Esophagus (tissue), 2 donors: ENCODE measurements at regions not wholly inside any gene's neighbourhood (a gene's known extent, or its start where the extent isn't known, plus 50 kb on each side); places are given as distances from the start of the nearest gene placed in this dataset.

ENCODE experiments used
- H3K27ac ChIP-seq, 2 donors: one replicate each; pipeline ENCODE4 v1.5.1; 2013; ENCODE audit warnings: low read depth in 2 of 2, mild to moderate bottlenecking in 2 of 2, inconsistent platforms in 1 of 2, low read length in 1 of 2, moderate library complexity in 1 of 2
- H3K27me3 ChIP-seq, 2 donors: one replicate each; pipeline ENCODE4 v1.6.1; 2013; ENCODE audit warnings: low read length in 2 of 2, control low read depth in 1 of 2, mild to moderate bottlenecking in 1 of 2; ENCODE audit not compliant: insufficient read depth in 2 of 2, control insufficient read depth in 1 of 2
- H3K36me3 ChIP-seq, 2 donors: one replicate each; pipeline ENCODE4 v1.6.1; 2013; ENCODE audit warnings: low read length in 1 of 2; ENCODE audit not compliant: control insufficient read depth in 2 of 2, insufficient read depth in 2 of 2
- H3K4me1 ChIP-seq, 2 donors: one replicate each; pipeline ENCODE4 v1.6.1; 2013; ENCODE audit warnings: low read length in 1 of 2; ENCODE audit not compliant: control insufficient read depth in 2 of 2, insufficient read depth in 2 of 2
- H3K4me3 ChIP-seq, 2 donors: one replicate each; pipeline ENCODE4 v1.5.1; 2013; ENCODE audit warnings: low read length in 2 of 2, mild to moderate bottlenecking in 2 of 2, low read depth in 1 of 2, moderate library complexity in 1 of 2
- H3K9me3 ChIP-seq, 2 donors: one replicate each; pipeline ENCODE4 v1.6.1; 2013; ENCODE audit warnings: mild to moderate bottlenecking in 2 of 2, low read depth in 1 of 2, low read length in 1 of 2, moderate library complexity in 1 of 2; ENCODE audit not compliant: control insufficient read depth in 2 of 2, insufficient read depth in 1 of 2
- WGBS, 2 donors: extraction: QIAGEN DNeasy Blood & Tissue Kit; methylation state at CpG; one replicate each; pipeline ENCODE4 v1.1.7; 2013; 5-methylcytosine and 5-hydroxymethylcytosine counted together
- donor health status: healthy with polysubstance abuse.
- donor health status: Bipolar disorder and iron deficiency.

- H3K27me3 ChIP-seq, result no peaks in the 10 kb centered on the region
- no peaks in the 10 kb centered on the region for H3K4me1 ChIP-seq
- H3K9me3 ChIP-seq, result peaks cover 4% of the 10 kb centered on the region in 2 donors
- no peaks in the 10 kb centered on the region for H3K36me3 ChIP-seq
- no peak overlapping the region for H3K4me3 ChIP-seq
- H3K27ac ChIP-seq, result no peak overlapping the region
- WGBS, 2 donors, result 74 to 90% methylated on average over 11 of the region's 11 CpGs
Measured at GRCh38 chr10:70977625-70978024, 89.3 kb upstream of the PCBD1 start.

- 83 to 88% methylated on average over 6 of the region's 6 CpGs for WGBS, 2 donors
- peaks cover 4% of the 10 kb centered on the region in 2 donors for H3K9me3 ChIP-seq
- no peaks in the 10 kb centered on the region for H3K4me1 ChIP-seq
Measured at GRCh38 chr10:70978181-70978580, 89.8 kb upstream of the PCBD1 start.

GRCh38 chr10:70978816-70979480, 90.6 kb upstream of the PCBD1 start:
- no peaks in the 10 kb centered on the region for H3K4me1 ChIP-seq
- peaks cover 4% of the 10 kb centered on the region in 2 donors for H3K9me3 ChIP-seq
- no peak overlapping the region for H3K27ac ChIP-seq
- no peaks in the 10 kb centered on the region for H3K36me3 ChIP-seq
- 75 to 80% methylated on average over 8 of the region's 8 CpGs for WGBS, 2 donors
- no peak overlapping the region for H3K4me3 ChIP-seq
- H3K27me3 ChIP-seq, result no peaks in the 10 kb centered on the region

More at GRCh38 chr10:70978181-70978580, 89.8 kb upstream of the PCBD1 start:
- H3K27me3 ChIP-seq, result no peaks in the 10 kb centered on the region
- H3K4me3 ChIP-seq, result no peak overlapping the region
- no peaks in the 10 kb centered on the region for H3K36me3 ChIP-seq
- H3K27ac ChIP-seq, result no peak overlapping the region

- H3K4me1 ChIP-seq, result peaks cover 0 to under 1% of the 10 kb centered on the region in 2 donors
- H3K36me3 ChIP-seq, result no peaks in the 10 kb centered on the region
- H3K27me3 ChIP-seq, result no peaks in the 10 kb centered on the region
- H3K27ac ChIP-seq, result no peak overlapping the region
- peaks cover 0 to 4% of the 10 kb centered on the region in 2 donors for H3K9me3 ChIP-seq
- no peak overlapping the region for H3K4me3 ChIP-seq
- 89 to 96% methylated on average over 2 of the region's 2 CpGs for WGBS, 2 donors
Measured at GRCh38 chr10:70980687-70981086, 92.3 kb upstream of the PCBD1 start.

- H3K27ac ChIP-seq, result no peak overlapping the region
- WGBS, 2 donors, result 85 to 88% methylated on average over 7 of the region's 7 CpGs
- peaks cover 0 to 4% of the 10 kb centered on the region in 2 donors for H3K4me1 ChIP-seq
- no peaks in the 10 kb centered on the region for H3K27me3 ChIP-seq
- H3K9me3 ChIP-seq, result peaks cover 0 to 4% of the 10 kb centered on the region in 2 donors
- no peak overlapping the region for H3K4me3 ChIP-seq
- H3K36me3 ChIP-seq, result no peaks in the 10 kb centered on the region
Measured at GRCh38 chr10:70981171-70981836, 92.9 kb upstream of the PCBD1 start.

- H3K27ac ChIP-seq, result no peak overlapping the region
- WGBS, 2 donors, result 90 to 95% methylated on average over 6 of the region's 6 CpGs
- H3K9me3 ChIP-seq, result peaks cover 0 to 4% of the 10 kb centered on the region in 2 donors
- H3K27me3 ChIP-seq, result no peaks in the 10 kb centered on the region
- H3K4me3 ChIP-seq, result no peak overlapping the region
- H3K4me1 ChIP-seq, result peaks cover 0 to 4% of the 10 kb centered on the region in 2 donors
- no peaks in the 10 kb centered on the region for H3K36me3 ChIP-seq
Measured at GRCh38 chr10:70981936-70982335, 93.6 kb upstream of the PCBD1 start.

- WGBS, 2 donors, result 37 to 52% methylated on average over 3 of the region's 3 CpGs
- Histone ChIP-seq H3K4me1 (peaks cover 0 to 4% of the 10 kb centered on the region in 2 donors), H3K4me3 (no peak overlapping the region), H3K36me3 (no peaks in the 10 kb centered on the region), H3K27me3 (no peaks in the 10 kb centered on the region), H3K9me3 (peaks cover 0 to 4% of the 10 kb centered on the region in 2 donors), H3K27ac (no peak overlapping the region)
Measured at GRCh38 chr10:70982443-70982842, 94.1 kb upstream of the PCBD1 start.

GRCh38 chr10:70984986-70985722, 96.8 kb upstream of the PCBD1 start:
- peaks cover 0 to 4% of the 10 kb centered on the region in 2 donors for H3K4me1 ChIP-seq
- 76 to 83% methylated on average over 8 of the region's 8 CpGs for WGBS, 2 donors
- no peak overlapping the region for H3K27ac ChIP-seq
- H3K27me3 ChIP-seq, result no peaks in the 10 kb centered on the region
- no peaks in the 10 kb centered on the region for H3K36me3 ChIP-seq
- no peak overlapping the region for H3K4me3 ChIP-seq
- peaks cover 0 to 4% of the 10 kb centered on the region in 2 donors for H3K9me3 ChIP-seq

- H3K27ac ChIP-seq, result no peak overlapping the region
- peaks cover 0 to 3% of the 10 kb centered on the region in 2 donors for H3K9me3 ChIP-seq
- no peak overlapping the region for H3K4me3 ChIP-seq
- H3K36me3 ChIP-seq, result no peaks in the 10 kb centered on the region
- 49 to 50% methylated on average over 13 of the region's 13 CpGs for WGBS, 2 donors
- H3K27me3 ChIP-seq, result no peaks in the 10 kb centered on the region
- H3K4me1 ChIP-seq, result peaks cover 0 to 4% of the 10 kb centered on the region in 2 donors
Measured at GRCh38 chr10:70985824-70986622, 97.7 kb upstream of the PCBD1 start.
